Natural killer cell (primary cell): ENCODE measurements at regions not wholly inside any gene's neighbourhood (a gene's known extent, or its start where the extent isn't known, plus 50 kb on each side); places are given as distances from the start of the nearest gene placed in this dataset.

Source experiments
- ATAC-seq, 3 donors: fragments of 150-1000 bp in 2 of 3; fragments of 200-7000 bp in 1 of 3; cut with Tn5 transposase; 1 replicate in 1 of 3; 2 replicates in 2 of 3; pipeline ENCODE4 v1.10.0; 2021; ENCODE audit warnings: mild to moderate bottlenecking in 2 of 3, moderate library complexity in 2 of 3
- DNase-seq, 2 donors: peaks; one replicate each; pipeline versions ENCODE4 v3.0.0 to v3.0.0-alpha.2; 2013 to 2021; ENCODE audit warnings: mixed read lengths in 1 of 2
- H3K27ac ChIP-seq: one replicate; pipeline ENCODE4 v1.5.1; 2013; ENCODE audit warnings: mild to moderate bottlenecking, low read length
- H3K27me3 ChIP-seq: one replicate; pipeline ENCODE4 v1.6.1; 2013; ENCODE audit warnings: low read length; ENCODE audit not compliant: control insufficient read depth, insufficient read depth
- H3K36me3 ChIP-seq: one replicate; pipeline ENCODE4 v1.6.1; 2013; ENCODE audit warnings: low read length; ENCODE audit not compliant: control insufficient read depth, insufficient read depth
- H3K4me1 ChIP-seq: one replicate; pipeline ENCODE4 v1.6.1; 2013; ENCODE audit warnings: low read length; ENCODE audit not compliant: control insufficient read depth, insufficient read depth
- H3K4me3 ChIP-seq: one replicate; pipeline ENCODE4 v1.5.1; 2013; ENCODE audit warnings: low read length
- H3K9me3 ChIP-seq: one replicate; pipeline ENCODE4 v1.6.1; 2013; ENCODE audit warnings: low read length; ENCODE audit not compliant: control insufficient read depth, insufficient read depth
- H3K27ac Mint-ChIP-seq, 2 donors: one replicate each; pipeline ENCODE4 v1.8.0; 2022; ENCODE audit warnings: mild to moderate bottlenecking in 2 of 2, mixed read lengths in 2 of 2, moderate library complexity in 1 of 2
- H3K27me3 Mint-ChIP-seq, 2 donors: one replicate each; pipeline ENCODE4 v1.8.0; 2022; ENCODE audit warnings: low read depth in 2 of 2, mixed read lengths in 2 of 2
- H3K36me3 Mint-ChIP-seq: one replicate; pipeline ENCODE4 v1.8.0; 2022; ENCODE audit warnings: mixed read lengths
- H3K4me1 Mint-ChIP-seq, 2 donors: one replicate each; pipeline ENCODE4 v1.8.0; 2022; ENCODE audit warnings: mixed read lengths in 2 of 2
- H3K4me3 Mint-ChIP-seq: one replicate; pipeline ENCODE4 v1.8.0; 2022; ENCODE audit warnings: mild to moderate bottlenecking, moderate library complexity, mixed read lengths
- H3K9me3 Mint-ChIP-seq, 2 donors: one replicate each; pipeline ENCODE4 v1.8.0; 2022; ENCODE audit warnings: mixed read lengths in 2 of 2
- CTCF ChIP-seq: fragments of 200-600 bp; IDR thresholded peaks from one replicate; pipeline ENCODE4 v1.8.0; 2022; ENCODE audit warnings: antibody characterized with exemption
- WGBS: methylation state at CpG from one replicate; pipeline ENCODE4 v1.1.7; 2013; ENCODE audit warnings: missing lambda C conversion rate; ENCODE audit not compliant: insufficient coverage; 5-methylcytosine and 5-hydroxymethylcytosine counted together
- intact Hi-C: fragments of 100-400 bp; cut with micrococcal nuclease; formaldehyde crosslinking; loops from one replicate; pipeline ENCODE4 v1.14.2; 2022

- Histone ChIP-seq H3K27me3 (no peaks in the 10 kb centered on the region), H3K27ac (peak overlapping the region; percentile 50), H3K9me3 (no peaks in the 10 kb centered on the region), H3K36me3 (no peaks in the 10 kb centered on the region), H3K4me1 (peaks cover 9% of the 10 kb centered on the region), H3K4me3 (peak overlapping the region; percentile 16)
- DNase-seq (peak in 1 of 2 donors; percentile 32), ATAC-seq (peak; percentile 62 to 69 (median 68))
- intact Hi-C loops, result no loop called here
- no peak for TF ChIP-seq CTCF
- Mint-ChIP-seq H3K4me1 (peaks cover 21 to 25% of the 10 kb centered on the region in 2 donors), H3K4me3 (peak overlapping the region; percentile 78), H3K27ac (peak overlapping the region; percentile 78 to 82), H3K36me3 (no peaks in the 10 kb centered on the region), H3K9me3 (no peaks in the 10 kb centered on the region), H3K27me3 (no peaks in the 10 kb centered on the region)
- WGBS, result 26% methylated on average over 2 of the region's 3 CpGs
These were observed 254.2 kb upstream of the SLC24A2 start for GRCh38 chr9:20043035-20043434.

GRCh38 chr9:20042128-20042711, 253.4 kb upstream of the SLC24A2 start:
- Histone ChIP-seq H3K27me3 (no peaks in the 10 kb centered on the region), H3K9me3 (no peaks in the 10 kb centered on the region), H3K4me3 (no peak overlapping the region), H3K36me3 (no peaks in the 10 kb centered on the region), H3K27ac (no peak overlapping the region), H3K4me1 (peaks cover 9% of the 10 kb centered on the region)
- Mint-ChIP-seq H3K4me1 (peaks cover 21 to 25% of the 10 kb centered on the region in 2 donors), H3K9me3 (no peaks in the 10 kb centered on the region), H3K4me3 (peak overlapping the region; percentile 78), H3K27ac (peak overlapping the region; percentile 78 to 82), H3K27me3 (no peaks in the 10 kb centered on the region), H3K36me3 (no peaks in the 10 kb centered on the region)
- peak in 2 of 3 donors; percentile 16 to 33 for ATAC-seq
- TF ChIP-seq CTCF, result no peak
- intact Hi-C loops, result no loop called here
- DNase-seq, result peak in 1 of 2 donors; percentile 8

GRCh38 chr9:20041697-20042081, 252.9 kb upstream of the SLC24A2 start:
- no peaks in the 10 kb centered on the region for H3K27me3 Mint-ChIP-seq
- H3K36me3 ChIP-seq, result no peaks in the 10 kb centered on the region
- no peaks in the 10 kb centered on the region for H3K27me3 ChIP-seq
- no peak overlapping the region for H3K4me3 ChIP-seq
- no peaks in the 10 kb centered on the region for H3K9me3 Mint-ChIP-seq
- H3K9me3 ChIP-seq, result no peaks in the 10 kb centered on the region
- H3K27ac Mint-ChIP-seq, result peak overlapping the region; percentile 78 to 82
- intact Hi-C loops, result no loop called here
- peak; percentile 58 to 83 (median 69) for ATAC-seq
- H3K4me1 Mint-ChIP-seq, result peaks cover 21 to 25% of the 10 kb centered on the region in 2 donors
- no peak for TF ChIP-seq CTCF
- H3K36me3 Mint-ChIP-seq, result no peaks in the 10 kb centered on the region
- peaks cover 9% of the 10 kb centered on the region for H3K4me1 ChIP-seq
- WGBS, result 60% methylated on average over 5 of the region's 5 CpGs
- H3K27ac ChIP-seq, result no peak overlapping the region
- H3K4me3 Mint-ChIP-seq, result peak overlapping the region; percentile 14
- peak in 1 of 2 donors; percentile 47 for DNase-seq
